ENCODE measurements at regions not wholly inside any gene's neighbourhood (a gene's known extent, or its start where the extent isn't known, plus 50 kb on each side); places are given as distances from the start of the nearest gene placed in this dataset.

DNA sequence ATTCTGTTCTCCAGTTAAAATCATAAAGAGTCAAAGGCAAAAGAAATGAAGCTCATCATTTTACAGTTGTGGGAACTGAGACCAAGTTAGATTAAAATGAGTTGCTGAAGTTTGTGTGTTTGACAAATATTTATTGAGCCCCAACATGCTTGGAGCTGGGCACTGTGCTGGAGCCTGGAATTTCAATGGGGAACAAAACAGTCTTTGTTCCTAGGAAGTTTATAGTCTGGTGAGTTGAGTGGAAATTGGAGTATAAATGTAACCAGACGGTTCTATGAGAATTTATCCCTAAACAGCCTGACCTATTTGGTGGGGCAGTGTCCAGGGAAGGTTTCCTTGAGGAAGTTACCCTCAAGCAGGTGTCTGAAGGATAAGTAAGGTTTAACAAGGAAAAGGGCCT, 294.4 kb downstream of the PRDM2 start:
- TF ChIP-seq, protein P1, sequence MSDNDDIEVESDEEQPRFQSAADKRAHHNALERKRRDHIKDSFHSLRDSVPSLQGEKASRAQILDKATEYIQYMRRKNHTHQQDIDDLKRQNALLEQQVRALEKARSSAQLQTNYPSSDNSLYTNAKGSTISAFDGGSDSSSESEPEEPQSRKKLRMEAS (CRISPR knock-in tag; IDR thresholded peaks at IDR 0.05): no peak
- TF ChIP-seq, protein P2, sequence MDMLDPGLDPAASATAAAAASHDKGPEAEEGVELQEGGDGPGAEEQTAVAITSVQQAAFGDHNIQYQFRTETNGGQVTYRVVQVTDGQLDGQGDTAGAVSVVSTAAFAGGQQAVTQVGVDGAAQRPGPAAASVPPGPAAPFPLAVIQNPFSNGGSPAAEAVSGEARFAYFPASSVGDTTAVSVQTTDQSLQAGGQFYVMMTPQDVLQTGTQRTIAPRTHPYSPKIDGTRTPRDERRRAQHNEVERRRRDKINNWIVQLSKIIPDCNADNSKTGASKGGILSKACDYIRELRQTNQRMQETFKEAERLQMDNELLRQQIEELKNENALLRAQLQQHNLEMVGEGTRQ (CRISPR knock-in tag; IDR thresholded peaks at IDR 0.05): no peak
- TF ChIP-seq, protein P3, sequence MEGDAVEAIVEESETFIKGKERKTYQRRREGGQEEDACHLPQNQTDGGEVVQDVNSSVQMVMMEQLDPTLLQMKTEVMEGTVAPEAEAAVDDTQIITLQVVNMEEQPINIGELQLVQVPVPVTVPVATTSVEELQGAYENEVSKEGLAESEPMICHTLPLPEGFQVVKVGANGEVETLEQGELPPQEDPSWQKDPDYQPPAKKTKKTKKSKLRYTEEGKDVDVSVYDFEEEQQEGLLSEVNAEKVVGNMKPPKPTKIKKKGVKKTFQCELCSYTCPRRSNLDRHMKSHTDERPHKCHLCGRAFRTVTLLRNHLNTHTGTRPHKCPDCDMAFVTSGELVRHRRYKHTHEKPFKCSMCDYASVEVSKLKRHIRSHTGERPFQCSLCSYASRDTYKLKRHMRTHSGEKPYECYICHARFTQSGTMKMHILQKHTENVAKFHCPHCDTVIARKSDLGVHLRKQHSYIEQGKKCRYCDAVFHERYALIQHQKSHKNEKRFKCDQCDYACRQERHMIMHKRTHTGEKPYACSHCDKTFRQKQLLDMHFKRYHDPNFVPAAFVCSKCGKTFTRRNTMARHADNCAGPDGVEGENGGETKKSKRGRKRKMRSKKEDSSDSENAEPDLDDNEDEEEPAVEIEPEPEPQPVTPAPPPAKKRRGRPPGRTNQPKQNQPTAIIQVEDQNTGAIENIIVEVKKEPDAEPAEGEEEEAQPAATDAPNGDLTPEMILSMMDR (IDR thresholded peaks at IDR 0.05): no peak
- TF ChIP-seq CREB1 (CRISPR knock-in tag; IDR thresholded peaks at IDR 0.05): no peak
- no peak for TF ChIP-seq ATF1 (CRISPR knock-in tag; IDR thresholded peaks at IDR 0.05)
- no peak for TF ChIP-seq TEAD4 (CRISPR knock-in tag; IDR thresholded peaks at IDR 0.05)
- no peak for TF ChIP-seq ETV6 (CRISPR knock-in tag; IDR thresholded peaks at IDR 0.05)
- TF ChIP-seq RELA (CRISPR knock-in tag; IDR thresholded peaks at IDR 0.05; ENCODE audit: borderline replicate concordance): no peak
- TF ChIP-seq, protein P4, sequence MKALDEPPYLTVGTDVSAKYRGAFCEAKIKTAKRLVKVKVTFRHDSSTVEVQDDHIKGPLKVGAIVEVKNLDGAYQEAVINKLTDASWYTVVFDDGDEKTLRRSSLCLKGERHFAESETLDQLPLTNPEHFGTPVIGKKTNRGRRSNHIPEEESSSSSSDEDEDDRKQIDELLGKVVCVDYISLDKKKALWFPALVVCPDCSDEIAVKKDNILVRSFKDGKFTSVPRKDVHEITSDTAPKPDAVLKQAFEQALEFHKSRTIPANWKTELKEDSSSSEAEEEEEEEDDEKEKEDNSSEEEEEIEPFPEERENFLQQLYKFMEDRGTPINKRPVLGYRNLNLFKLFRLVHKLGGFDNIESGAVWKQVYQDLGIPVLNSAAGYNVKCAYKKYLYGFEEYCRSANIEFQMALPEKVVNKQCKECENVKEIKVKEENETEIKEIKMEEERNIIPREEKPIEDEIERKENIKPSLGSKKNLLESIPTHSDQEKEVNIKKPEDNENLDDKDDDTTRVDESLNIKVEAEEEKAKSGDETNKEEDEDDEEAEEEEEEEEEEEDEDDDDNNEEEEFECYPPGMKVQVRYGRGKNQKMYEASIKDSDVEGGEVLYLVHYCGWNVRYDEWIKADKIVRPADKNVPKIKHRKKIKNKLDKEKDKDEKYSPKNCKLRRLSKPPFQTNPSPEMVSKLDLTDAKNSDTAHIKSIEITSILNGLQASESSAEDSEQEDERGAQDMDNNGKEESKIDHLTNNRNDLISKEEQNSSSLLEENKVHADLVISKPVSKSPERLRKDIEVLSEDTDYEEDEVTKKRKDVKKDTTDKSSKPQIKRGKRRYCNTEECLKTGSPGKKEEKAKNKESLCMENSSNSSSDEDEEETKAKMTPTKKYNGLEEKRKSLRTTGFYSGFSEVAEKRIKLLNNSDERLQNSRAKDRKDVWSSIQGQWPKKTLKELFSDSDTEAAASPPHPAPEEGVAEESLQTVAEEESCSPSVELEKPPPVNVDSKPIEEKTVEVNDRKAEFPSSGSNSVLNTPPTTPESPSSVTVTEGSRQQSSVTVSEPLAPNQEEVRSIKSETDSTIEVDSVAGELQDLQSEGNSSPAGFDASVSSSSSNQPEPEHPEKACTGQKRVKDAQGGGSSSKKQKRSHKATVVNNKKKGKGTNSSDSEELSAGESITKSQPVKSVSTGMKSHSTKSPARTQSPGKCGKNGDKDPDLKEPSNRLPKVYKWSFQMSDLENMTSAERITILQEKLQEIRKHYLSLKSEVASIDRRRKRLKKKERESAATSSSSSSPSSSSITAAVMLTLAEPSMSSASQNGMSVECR (CRISPR knock-in tag; IDR thresholded peaks at IDR 0.05; ENCODE audit: borderline replicate concordance): no peak
